SK-N-SH (cell line): ENCODE measurements at regions not wholly inside any gene's neighbourhood (a gene's known extent, or its start where the extent isn't known, plus 50 kb on each side); places are given as distances from the start of the nearest gene placed in this dataset.
"Not testable (repeated sequence)": the region's sequence is repeated elsewhere in the genome, so short reads cannot be mapped to it uniquely, and the experiment has no call there.

Experiments used
- EZH2phosphoT487 ChIP-seq: fragments of 200-600 bp; sonication (generic); IDR thresholded peaks from 2 replicates; pipeline ENCODE4 v1.6.1; 2017; ENCODE audit warnings: low read depth, mixed run types, mild to moderate bottlenecking, antibody characterized with exemption, moderate library complexity, borderline replicate concordance
- GATA2 ChIP-seq: sonication (generic); formaldehyde crosslinking; IDR thresholded peaks from 2 replicates; pipeline ENCODE4 v1.5.0; 2020; ENCODE audit warnings: mild to moderate bottlenecking, missing genetic modification reagents
- POLR2AphosphoS5 ChIP-seq: IDR thresholded peaks from 2 replicates; pipeline ENCODE4 v1.6.1; 2012; ENCODE audit warnings: low read depth, low read length
- RAD21 ChIP-seq: IDR thresholded peaks from 2 replicates; pipeline ENCODE4 v1.6.1; 2012; ENCODE audit warnings: mild to moderate bottlenecking, low read length
- RFX5 ChIP-seq: IDR thresholded peaks from 2 replicates; pipeline ENCODE4 v1.6.1; 2012; ENCODE audit warnings: mild to moderate bottlenecking, improper control_type of control experiment, low read length
- SIN3A ChIP-seq: IDR thresholded peaks from 2 replicates; pipeline ENCODE4 v1.6.1; 2012; ENCODE audit warnings: low read depth, mild to moderate bottlenecking, low read length, moderate library complexity, borderline replicate concordance
- SMC3 ChIP-seq: IDR thresholded peaks from 2 replicates; pipeline ENCODE4 v1.6.1; 2012; ENCODE audit warnings: low read depth, low read length, improper control_type of control experiment
- TAF1 ChIP-seq: IDR thresholded peaks from 2 replicates; pipeline ENCODE4 v1.6.1; 2012; ENCODE audit warnings: low read depth, mild to moderate bottlenecking, low read length, moderate library complexity, borderline replicate concordance
- TCF12 ChIP-seq: IDR thresholded peaks from 2 replicates; pipeline ENCODE4 v1.4.0; 2012
- TEAD4 ChIP-seq: IDR thresholded peaks from 2 replicates; pipeline ENCODE4 v1.4.0; 2012; ENCODE audit warnings: mild to moderate bottlenecking, borderline replicate concordance; ENCODE audit not compliant: insufficient read depth
- TF ChIP-seq, protein P1 (sequence below): fragments of 200-600 bp; sonication (generic); IDR thresholded peaks from 2 replicates; pipeline ENCODE4 v1.6.1; 2017; ENCODE audit warnings: antibody characterized with exemption, mild to moderate bottlenecking, moderate library complexity

DNA sequence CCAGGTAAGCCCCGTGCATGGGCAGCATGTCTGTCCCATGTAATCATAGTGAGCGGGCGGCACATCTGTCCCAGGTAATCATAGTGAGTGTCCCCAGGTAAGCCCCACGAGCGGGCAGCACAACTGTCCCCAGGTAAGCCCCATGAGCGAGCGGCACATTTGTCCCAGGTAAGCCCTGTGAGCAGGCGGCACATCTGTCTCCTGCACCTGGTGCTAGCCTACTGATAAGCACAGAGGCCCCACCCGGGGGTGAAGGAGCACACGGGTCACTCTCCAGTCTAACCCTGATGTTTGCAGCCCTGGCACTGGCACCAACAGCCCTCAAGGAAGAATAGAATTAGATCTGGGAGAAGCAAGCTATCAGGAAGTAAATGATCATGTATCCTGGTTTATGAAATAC is 99.2 kb downstream of the ATP6V0E2 start:
- not testable (repeated sequence) for TF ChIP-seq POLR2AphosphoS5; TAF1; RFX5; GATA2 (CRISPR knock-in tag); RAD21; TEAD4; EZH2phosphoT487; SIN3A; SMC3; TCF12
- TF ChIP-seq, protein P1, sequence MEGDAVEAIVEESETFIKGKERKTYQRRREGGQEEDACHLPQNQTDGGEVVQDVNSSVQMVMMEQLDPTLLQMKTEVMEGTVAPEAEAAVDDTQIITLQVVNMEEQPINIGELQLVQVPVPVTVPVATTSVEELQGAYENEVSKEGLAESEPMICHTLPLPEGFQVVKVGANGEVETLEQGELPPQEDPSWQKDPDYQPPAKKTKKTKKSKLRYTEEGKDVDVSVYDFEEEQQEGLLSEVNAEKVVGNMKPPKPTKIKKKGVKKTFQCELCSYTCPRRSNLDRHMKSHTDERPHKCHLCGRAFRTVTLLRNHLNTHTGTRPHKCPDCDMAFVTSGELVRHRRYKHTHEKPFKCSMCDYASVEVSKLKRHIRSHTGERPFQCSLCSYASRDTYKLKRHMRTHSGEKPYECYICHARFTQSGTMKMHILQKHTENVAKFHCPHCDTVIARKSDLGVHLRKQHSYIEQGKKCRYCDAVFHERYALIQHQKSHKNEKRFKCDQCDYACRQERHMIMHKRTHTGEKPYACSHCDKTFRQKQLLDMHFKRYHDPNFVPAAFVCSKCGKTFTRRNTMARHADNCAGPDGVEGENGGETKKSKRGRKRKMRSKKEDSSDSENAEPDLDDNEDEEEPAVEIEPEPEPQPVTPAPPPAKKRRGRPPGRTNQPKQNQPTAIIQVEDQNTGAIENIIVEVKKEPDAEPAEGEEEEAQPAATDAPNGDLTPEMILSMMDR: not testable (repeated sequence)
